ENCODE measurements at regions not wholly inside any gene's neighbourhood (a gene's known extent, or its start where the extent isn't known, plus 50 kb on each side); places are given as distances from the start of the nearest gene placed in this dataset.

DNA sequence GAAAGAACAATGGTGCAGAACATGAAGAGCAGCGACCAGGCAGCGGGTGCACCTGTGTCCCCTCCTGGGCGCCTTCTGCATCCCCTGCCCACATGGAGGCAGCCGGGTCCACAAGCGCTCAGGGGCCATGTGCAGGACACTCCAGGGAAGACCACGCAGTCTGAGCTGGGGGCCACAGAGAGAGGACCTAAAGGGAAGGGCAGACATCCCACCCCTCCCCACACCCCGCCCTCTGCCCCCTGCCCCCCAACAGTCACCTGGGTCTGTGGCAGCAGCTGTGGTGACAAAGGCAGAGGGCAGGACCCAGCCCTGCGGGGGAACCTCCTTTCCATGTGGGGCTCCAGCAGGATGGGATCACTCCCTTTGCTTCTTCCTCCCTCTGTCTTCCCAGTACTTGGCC lies 805.7 kb downstream of the CDH9 start:
- DNase-seq (ENCODE audit: low spot score), result no peak

DNA sequence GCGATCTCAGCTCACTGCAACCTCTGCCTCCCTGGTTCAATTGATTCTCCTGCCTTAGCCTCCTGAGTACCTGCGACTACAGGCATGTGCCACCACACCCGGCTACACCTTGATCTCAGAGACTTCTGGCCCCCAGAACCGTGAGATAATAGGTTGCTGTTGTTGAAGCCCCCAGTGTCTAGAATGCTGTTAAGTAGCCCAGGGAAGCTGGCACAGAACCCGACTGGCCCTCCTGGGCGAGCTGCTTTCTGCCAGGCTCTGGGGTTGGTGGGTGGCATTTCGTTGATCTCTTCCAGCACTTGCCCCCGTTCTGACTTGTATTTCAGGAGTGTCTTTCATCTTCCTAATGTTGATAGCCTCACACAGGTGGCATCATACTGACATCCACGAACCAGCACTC lies 807.1 kb downstream of the CDH9 start:
- DNase-seq (ENCODE audit: low spot score), result no peak

DNA sequence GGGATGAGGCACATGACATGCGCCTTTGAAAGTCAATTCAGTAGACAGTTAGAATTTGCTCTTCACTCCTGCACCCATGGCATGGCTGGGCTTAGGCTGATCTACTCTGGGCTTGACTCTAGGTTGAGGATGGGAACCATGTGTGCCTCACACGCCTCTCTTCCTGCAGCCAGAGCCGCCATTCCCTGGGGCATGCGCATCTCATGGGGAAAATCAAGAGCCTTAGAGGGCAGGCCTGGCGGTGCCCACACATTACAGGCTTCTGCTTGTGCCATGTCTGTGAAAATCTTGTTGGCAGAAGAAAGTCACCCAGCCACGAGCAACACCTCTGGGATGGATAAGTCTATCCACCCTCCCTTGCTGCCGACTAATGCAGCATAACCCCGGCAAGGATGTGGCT lies 808.5 kb downstream of the CDH9 start:
- DNase-seq (ENCODE audit: low spot score), result no peak

- no peak for DNase-seq (ENCODE audit: low spot score)
These were observed 811.1 kb downstream of the CDH9 start for GRCh38 chr5:26227245-26227644.

GRCh38 chr5:26205121-26205520 lies 833.3 kb downstream of the CDH9 start:
- no peak for DNase-seq (ENCODE audit: low spot score)

GRCh38 chr5:26193626-26194025 lies 844.8 kb downstream of the CDH9 start:
- DNase-seq (ENCODE audit: low spot score), result no peak

- no peak for DNase-seq (ENCODE audit: low spot score)
These were observed 845.9 kb downstream of the CDH9 start for GRCh38 chr5:26192486-26192885.

- no peak for DNase-seq (ENCODE audit: low spot score)
These were observed 856.8 kb downstream of the CDH9 start for GRCh38 chr5:26181582-26181981.

GRCh38 chr5:26148569-26149107 lies 889.7 kb downstream of the CDH9 start:
- DNase-seq (ENCODE audit: low spot score), result no peak

GRCh38 chr5:26143259-26143658 lies 895.1 kb downstream of the CDH9 start:
- DNase-seq (ENCODE audit: low spot score), result no peak

DNA sequence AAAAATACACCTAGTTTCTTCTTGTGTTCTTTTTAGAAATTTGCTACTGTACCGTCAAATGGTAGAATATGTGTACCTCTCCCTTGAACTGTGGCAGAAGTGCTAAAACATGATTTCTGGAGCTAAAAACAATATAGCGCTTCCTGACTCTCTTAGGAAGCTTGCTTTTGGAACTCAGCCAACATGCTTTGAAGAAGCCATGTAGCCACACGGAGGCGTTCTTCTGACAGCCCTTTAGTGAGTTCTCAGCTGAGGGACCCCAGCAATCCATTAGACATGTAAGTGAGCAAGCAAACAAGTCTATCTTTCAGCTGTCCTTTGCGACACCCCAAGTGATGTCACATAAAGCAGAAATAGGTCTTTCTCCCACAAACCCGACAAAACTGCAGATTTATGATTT lies 917.0 kb downstream of the CDH9 start:
- DNase-seq (ENCODE audit: low spot score), result peak; percentile 65

- DNase-seq (ENCODE audit: low spot score), result no peak
These were observed 934.2 kb downstream of the CDH9 start for GRCh38 chr5:26104175-26104574.

DNA sequence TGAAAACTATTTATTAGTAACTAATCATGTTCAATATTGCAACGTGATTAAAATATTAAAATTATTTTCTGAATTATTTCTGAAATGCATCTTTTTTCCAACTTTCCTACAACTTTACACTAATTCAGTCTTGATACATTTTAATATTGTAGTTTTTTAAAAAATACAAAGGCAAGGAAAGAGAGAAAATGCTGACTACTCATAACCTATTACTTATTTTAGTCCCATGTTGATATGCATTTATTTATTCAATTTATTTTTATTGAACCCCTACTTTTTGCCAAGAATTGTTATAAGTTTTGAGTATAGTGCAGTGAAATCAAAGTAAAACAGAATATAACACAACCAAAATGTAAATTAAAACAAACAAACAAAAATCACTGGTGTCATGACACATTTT lies 978.2 kb downstream of the CDH9 start:
- DNase-seq (ENCODE audit: low spot score), result no peak

DNA sequence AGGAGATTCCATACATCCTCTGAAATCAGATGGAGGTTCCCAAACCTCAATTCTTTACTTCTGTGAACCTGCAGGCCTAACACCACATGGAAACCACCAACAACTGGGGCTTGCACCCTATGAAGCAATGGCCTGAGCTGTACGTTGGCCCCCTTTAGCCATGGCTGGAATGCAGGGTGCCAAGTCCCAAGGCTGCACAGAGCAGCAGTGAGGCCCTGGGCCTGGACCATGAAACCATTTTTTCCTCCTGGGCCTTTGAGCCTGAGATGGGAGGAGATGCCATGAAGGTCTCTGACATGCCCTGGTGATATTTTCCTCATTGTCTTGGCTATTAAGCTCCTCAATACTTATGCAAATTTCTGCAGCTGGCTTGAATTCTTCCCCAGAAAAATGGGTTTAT lies 983.8 kb downstream of the CDH9 start:
- no peak for DNase-seq (ENCODE audit: low spot score)

DNA sequence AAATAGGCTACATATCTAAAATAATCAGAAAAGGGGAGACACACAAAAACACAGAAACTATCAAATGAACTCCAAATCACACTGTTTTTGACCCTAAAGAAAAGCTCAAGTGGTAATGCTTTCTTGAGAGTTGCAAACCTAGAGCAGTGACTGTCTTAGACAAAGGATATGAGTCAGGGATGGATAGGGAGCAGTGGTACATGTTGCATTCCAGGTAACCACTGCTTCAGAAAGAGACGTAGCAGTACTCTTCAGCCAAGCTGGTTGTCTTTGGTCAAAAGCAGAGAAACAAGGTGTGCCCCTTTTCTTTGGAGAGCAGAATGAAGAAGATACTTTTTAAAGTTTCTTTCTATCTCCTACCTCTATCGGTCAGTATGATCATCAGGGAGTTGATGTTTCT lies 1003.6 kb downstream of the CDH9 start:
- no peak for DNase-seq (ENCODE audit: low spot score)

GRCh38 chr5:26031481-26031880 lies 1006.9 kb downstream of the CDH9 start:
- DNase-seq (ENCODE audit: low spot score), result no peak

DNA sequence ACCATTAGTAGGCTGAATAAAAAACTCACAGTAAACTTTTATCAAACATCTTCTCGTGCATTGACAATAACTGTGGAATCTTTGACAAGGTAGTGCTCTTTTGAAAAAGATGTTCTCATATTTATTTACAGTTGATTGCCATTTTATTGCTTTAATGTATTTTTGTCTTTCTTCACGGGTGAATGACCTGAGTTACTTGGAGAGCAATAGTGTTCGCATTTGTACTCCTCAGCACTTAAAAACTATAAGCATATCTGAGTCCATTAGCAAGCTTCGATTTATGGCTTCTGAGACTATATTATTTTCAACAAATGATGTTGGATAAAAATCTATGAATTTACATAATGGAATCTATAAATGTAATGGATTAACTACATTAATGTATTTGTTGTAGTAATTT lies 1012.3 kb downstream of the CDH9 start:
- no peak for DNase-seq (ENCODE audit: low spot score)

DNA sequence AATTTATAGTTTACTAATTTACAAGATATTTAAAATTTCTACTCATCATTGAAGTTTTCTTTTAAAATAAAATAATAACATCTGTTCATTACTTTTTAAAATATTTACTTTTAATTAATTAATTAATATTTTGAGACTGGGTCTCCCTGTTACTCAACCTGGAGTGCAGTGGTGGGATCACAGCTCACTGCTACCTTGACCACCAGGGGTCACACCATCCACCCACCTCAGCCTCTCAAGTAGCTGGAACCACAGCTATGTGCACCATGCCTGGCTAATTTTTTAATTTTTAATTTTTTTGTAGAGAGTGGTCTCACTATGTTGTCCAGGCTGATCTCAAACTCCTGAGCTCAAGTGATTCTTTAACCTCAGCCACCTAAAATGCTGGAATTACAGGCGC lies 1013.6 kb downstream of the CDH9 start:
- peak; percentile 15 for DNase-seq (ENCODE audit: low spot score)

GRCh38 chr5:26023361-26023760 lies 1015.0 kb downstream of the CDH9 start:
- no peak for DNase-seq (ENCODE audit: low spot score)

GRCh38 chr5:26014206-26014605 lies 1024.2 kb downstream of the CDH9 start:
- DNase-seq (ENCODE audit: low spot score), result no peak

DNA sequence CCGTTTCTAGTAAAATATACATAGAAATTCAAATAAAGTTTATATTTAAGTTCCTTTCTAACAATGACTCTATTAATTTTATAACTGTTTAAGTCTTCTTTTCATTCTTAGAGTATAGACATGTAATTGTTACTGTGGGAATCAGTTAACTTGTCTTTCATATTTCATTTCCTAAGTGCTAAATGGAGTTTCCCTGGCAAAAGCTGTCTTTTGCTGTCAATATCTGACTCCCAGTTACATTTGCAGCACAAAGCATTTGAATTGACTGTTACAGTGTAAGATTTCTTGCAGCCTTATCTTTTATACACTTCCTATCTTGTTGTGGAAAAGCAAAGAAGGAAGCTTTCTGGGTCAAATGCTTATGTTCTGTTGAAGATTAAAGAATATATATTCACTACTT lies 1026.3 kb downstream of the CDH9 start:
- no peak for DNase-seq (ENCODE audit: low spot score)

DNA sequence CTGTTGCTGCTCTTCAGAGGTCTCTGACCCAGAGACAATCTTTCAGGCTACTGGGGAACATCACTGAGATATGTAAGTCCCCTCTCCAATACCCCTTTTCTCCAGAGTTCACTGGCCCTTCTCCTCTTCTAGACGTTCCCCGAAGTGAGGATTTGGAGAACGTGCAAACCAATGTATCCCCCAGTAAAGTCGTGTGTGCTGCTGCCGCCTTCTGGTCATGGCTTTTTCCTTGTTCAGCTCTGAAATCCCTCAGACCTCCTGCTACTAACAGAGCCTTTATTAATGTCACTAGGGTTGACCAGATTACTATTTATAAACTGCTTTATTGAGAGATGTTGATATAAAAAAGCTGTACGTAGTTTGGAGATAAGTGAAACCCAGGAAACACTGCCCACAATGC lies 1028.6 kb downstream of the CDH9 start:
- DNase-seq (ENCODE audit: low spot score), result peak; percentile 56

DNA sequence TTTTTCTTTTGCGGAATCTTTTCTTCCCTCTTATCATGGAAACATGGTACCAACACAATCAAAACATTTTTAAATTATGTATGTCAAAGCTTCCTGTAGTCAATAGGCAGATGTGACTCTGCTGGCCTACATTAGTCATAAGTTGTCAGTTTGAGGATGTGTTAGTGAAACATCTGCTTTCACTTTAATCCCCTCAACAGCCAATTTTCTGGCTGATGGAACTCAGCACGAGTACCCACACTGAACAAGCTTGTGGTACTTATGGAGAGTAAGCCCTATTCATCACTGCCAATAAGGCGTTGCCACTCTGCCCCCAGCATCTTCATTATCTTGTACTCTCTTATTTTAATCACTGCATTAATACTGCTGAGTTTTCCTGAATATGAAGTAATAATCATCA lies 1034.4 kb downstream of the CDH9 start:
- DNase-seq (ENCODE audit: low spot score), result no peak

- DNase-seq (ENCODE audit: low spot score), result no peak
These were observed 1043.2 kb downstream of the CDH9 start for GRCh38 chr5:25995209-25995608.

GRCh38 chr5:25993701-25994100 lies 1044.7 kb downstream of the CDH9 start:
- no peak for DNase-seq (ENCODE audit: low spot score)

Measured in HT-29 (cell line).